HEK293T (cell line): ENCODE measurements at regions not wholly inside any gene's neighbourhood (a gene's known extent, or its start where the extent isn't known, plus 50 kb on each side); places are given as distances from the start of the nearest gene placed in this dataset.

Source experiments
- CTCF ChIA-PET: fragments of 350-600 bp; formaldehyde crosslinking; extraction: SDS; loops from one replicate; lab custom pipeline; 2021; ENCODE audit warnings: antibody characterized with exemption, inconsistent platforms; lab: Yijun Ruan, JAX
- POLR2A ChIA-PET: fragments of 350-600 bp; formaldehyde crosslinking; extraction: SDS; loops from one replicate; lab custom pipeline; 2020; ENCODE audit warnings: antibody characterized with exemption, inconsistent platforms; lab: Yijun Ruan, JAX
- DNase-seq: peaks from one replicate; pipeline ENCODE4 v3.0.0; 2012; ENCODE audit warnings: mixed read lengths; ENCODE audit errors: extremely low spot score
- ARNT ChIP-seq: fragments of 450-650 bp; IDR thresholded peaks from 2 replicates; pipeline ENCODE4 v1.6.1; 2017; ENCODE audit warnings: mild to moderate bottlenecking
- BHLHE40 ChIP-seq: fragments of 450-650 bp; IDR thresholded peaks from 2 replicates; pipeline ENCODE4 v1.6.1; 2016; ENCODE audit warnings: mild to moderate bottlenecking, moderate library complexity, borderline replicate concordance
- CTBP1 ChIP-seq: fragments of 450-650 bp; IDR thresholded peaks from 2 replicates; pipeline ENCODE4 v1.6.1; 2016; ENCODE audit warnings: borderline replicate concordance
- ELF4 ChIP-seq: fragments of 450-650 bp; IDR thresholded peaks from 2 replicates; pipeline ENCODE4 v1.6.1; 2017; ENCODE audit warnings: antibody characterized with exemption
- FOXA1 ChIP-seq: fragments of 450-650 bp; IDR thresholded peaks from 2 replicates; pipeline ENCODE4 v1.6.1; 2016; ENCODE audit warnings: mild to moderate bottlenecking
- FOXK2 ChIP-seq: fragments of 450-650 bp; IDR thresholded peaks from 2 replicates; pipeline ENCODE4 v1.6.1; 2016; ENCODE audit warnings: mild to moderate bottlenecking
- FOXM1 ChIP-seq: fragments of 450-650 bp; IDR thresholded peaks from 2 replicates; pipeline ENCODE4 v1.6.1; 2017; ENCODE audit warnings: mild to moderate bottlenecking, borderline replicate concordance
- HDGF ChIP-seq: fragments of 450-650 bp; IDR thresholded peaks from 2 replicates; pipeline ENCODE4 v1.6.1; 2017; ENCODE audit warnings: antibody characterized with exemption, borderline replicate concordance
- L3MBTL2 ChIP-seq: fragments of 450-650 bp; conservative IDR thresholded peaks from 2 replicates; pipeline ENCODE4 v1.6.1; 2016; ENCODE audit warnings: mild to moderate bottlenecking
- LEF1 ChIP-seq: fragments of 450-650 bp; IDR thresholded peaks from 2 replicates; pipeline ENCODE4 v1.6.1; 2017; ENCODE audit warnings: mild to moderate bottlenecking, borderline replicate concordance
- NFRKB ChIP-seq: fragments of 450-650 bp; IDR thresholded peaks from 2 replicates; pipeline ENCODE4 v1.6.1; 2016; ENCODE audit warnings: mild to moderate bottlenecking, moderate library complexity
- SP1 ChIP-seq: fragments of 450-650 bp; IDR thresholded peaks from 2 replicates; pipeline ENCODE4 v1.6.1; 2017
- SUZ12 ChIP-seq: fragments of 450-650 bp; IDR thresholded peaks from 2 replicates; pipeline ENCODE4 v1.6.1; 2016; ENCODE audit warnings: mild to moderate bottlenecking
- TARDBP ChIP-seq: fragments of 450-650 bp; IDR thresholded peaks from 2 replicates; pipeline ENCODE4 v1.6.1; 2016
- ZNF384 ChIP-seq: fragments of 450-650 bp; IDR thresholded peaks from 2 replicates; pipeline ENCODE4 v1.6.1; 2016
- TF ChIP-seq, protein P1 (sequence below): fragments of 450-650 bp; IDR thresholded peaks from 2 replicates; pipeline ENCODE4 v1.6.1; 2016

DNA sequence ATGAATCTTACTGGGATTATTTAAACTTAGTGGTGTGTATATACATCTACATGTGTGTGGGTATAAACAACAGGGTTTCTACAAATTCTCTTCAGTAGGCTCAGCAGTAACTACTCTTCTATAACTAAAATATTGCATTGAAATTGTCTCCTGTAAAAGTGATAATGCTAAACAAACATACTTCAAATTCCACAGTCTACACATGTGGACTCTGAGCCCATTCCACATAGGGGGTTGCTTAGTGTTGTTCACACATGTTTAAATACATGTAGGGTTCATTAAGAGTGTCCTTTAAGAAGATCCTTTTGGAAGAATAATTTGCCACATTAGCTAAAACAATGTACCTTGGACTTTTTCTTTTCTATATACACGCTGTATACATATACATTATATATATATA, 152.8 kb upstream of the VRK2 start:
- ChIA-PET CTCF (no interaction called here), POLR2A (no interaction called here)
- TF ChIP-seq SP1 (no peak), TARDBP (no peak), SUZ12 (no peak), FOXA1 (no peak)
- DNase-seq, result no peak

DNA sequence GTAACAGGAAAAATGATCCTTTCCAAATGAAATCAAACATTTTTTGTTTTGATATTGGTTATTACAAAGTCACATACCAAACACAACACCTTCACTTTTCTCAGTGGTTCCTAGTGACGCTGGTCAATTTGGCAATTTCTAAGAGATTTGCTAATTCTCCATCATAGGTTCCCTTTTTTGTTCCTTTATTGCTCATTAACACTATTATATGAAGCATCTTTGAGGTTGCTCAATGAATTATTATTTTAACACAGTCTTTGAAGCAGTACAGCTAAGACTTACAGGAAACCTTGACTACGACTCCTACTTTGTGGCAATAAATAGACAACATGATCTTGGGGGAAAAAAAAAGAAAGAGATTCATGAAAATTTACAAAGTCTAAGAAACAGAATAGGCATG, 152.2 kb upstream of the VRK2 start:
- ChIA-PET CTCF (no interaction called here), POLR2A (no interaction called here)
- no peak for DNase-seq
- TF ChIP-seq NFRKB (no peak), SUZ12 (no peak), FOXA1 (no peak), BHLHE40 (no peak)

DNA sequence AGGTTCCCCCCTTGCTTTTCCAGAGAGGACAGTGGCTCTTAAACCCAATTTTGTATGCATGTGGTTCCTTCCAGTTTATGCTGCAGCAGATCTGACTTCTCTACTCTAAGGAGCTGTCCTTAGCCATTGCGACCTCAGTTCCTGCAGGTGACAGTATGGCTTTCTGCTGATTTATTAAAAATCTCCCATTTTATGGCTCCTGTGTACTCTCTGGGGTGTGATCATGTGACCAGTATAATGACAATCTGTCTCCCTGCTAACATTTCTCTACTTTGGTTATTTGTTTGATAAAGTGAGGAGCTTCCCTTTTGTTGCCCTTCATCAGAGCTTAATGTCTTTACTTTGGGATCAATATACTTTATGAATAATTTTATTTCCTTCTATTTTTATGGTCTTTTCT, 148.7 kb upstream of the VRK2 start:
- DNase-seq, result no peak
- ChIA-PET CTCF (no interaction called here), POLR2A (no interaction called here)
- TF ChIP-seq FOXK2, result no peak
- TF ChIP-seq, protein P1, sequence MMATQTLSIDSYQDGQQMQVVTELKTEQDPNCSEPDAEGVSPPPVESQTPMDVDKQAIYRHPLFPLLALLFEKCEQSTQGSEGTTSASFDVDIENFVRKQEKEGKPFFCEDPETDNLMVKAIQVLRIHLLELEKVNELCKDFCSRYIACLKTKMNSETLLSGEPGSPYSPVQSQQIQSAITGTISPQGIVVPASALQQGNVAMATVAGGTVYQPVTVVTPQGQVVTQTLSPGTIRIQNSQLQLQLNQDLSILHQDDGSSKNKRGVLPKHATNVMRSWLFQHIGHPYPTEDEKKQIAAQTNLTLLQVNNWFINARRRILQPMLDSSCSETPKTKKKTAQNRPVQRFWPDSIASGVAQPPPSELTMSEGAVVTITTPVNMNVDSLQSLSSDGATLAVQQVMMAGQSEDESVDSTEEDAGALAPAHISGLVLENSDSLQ, result no peak
- no peak for TF ChIP-seq FOXA1
- TF ChIP-seq ARNT, result no peak
- TF ChIP-seq SP1, result no peak
- TF ChIP-seq HDGF, result no peak
- TF ChIP-seq BHLHE40, result no peak

DNA sequence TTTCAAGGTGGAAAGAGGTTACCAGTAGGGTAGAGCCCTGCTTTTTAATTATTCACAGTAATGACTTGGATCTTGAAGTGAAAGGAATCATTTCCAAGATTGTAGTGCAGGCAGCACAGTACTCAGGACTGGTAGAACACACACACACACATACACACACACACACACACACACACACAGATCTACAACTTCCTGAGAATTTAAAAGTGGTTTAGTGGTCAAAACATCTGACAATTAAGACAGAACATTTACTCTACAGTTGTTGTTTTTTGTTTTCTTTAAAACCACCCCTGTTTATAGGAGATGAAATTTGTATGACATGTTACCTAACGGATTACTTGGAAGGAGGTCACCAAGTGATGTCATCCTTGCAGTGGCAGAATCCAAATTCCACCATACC, 146.7 kb upstream of the VRK2 start:
- ChIA-PET POLR2A (no interaction called here), CTCF (no interaction called here)
- no peak for DNase-seq
- TF ChIP-seq L3MBTL2, result no peak
- no peak for TF ChIP-seq SP1
- TF ChIP-seq NFRKB, result no peak
- TF ChIP-seq HDGF, result no peak
- no peak for TF ChIP-seq ZNF384
- no peak for TF ChIP-seq ELF4
- no peak for TF ChIP-seq ARNT

DNA sequence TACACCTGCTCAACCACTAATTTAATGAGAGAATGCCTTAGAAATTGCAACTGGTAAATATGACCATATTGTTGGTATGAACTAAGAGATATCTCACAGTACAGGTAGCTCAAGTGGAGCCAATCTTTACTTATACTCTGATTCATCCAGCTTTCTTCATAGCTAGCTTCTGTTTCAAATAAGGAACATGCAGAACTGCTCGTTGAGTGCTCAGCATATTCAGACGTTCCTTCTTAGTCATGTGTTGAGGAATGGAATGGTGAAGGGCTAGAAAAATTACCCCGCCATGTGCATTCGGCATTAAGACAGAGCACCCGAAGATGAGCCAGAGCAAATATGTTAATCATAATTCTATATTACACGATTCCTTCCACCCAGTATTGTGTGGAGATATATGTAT, 144.0 kb upstream of the VRK2 start:
- DNase-seq, result no peak
- TF ChIP-seq FOXA1 (no peak), HDGF (no peak), FOXM1 (no peak), NFRKB (no peak), BHLHE40 (no peak), ARNT (no peak), FOXK2 (no peak), ZNF384 (no peak), L3MBTL2 (no peak), CTBP1 (no peak), ELF4 (no peak), LEF1 (no peak), TARDBP (no peak), SP1 (no peak), SUZ12 (no peak)
- TF ChIP-seq, protein P1, result no peak
- POLR2A ChIA-PET, result no interaction called here
- CTCF ChIA-PET, result interaction anchor here (1.3 kb wide), 1 partner anchor 338 kb away, joined by 4 read pairs; the partner anchor contains the start of gene FANCL

DNA sequence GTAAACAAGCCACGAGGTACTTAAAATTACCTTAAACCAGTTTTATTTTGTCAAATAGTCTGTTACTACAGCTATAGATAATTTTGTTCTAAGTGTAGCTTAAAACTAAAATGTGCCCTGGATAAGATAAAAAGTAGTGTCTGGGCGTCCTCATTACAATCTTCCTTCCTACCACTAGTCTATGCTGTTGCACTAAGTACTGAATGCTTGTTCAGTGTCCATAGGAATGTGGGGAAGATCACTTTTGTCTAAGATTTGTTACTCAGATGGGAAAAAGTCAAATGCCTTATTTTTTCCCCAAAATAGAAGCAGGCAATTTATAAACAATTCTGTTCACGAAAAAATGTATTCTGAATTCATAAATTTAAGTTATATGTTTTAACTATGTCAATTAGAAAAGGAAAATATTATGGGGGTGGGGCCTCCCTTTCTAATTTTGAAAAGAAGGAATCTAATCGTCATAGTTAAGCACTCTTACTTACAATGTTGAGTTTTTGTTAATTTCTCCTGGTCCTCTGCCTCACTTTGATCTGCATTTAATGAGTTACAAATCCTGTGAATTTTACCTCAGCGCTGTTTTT, 140.4 kb upstream of the VRK2 start:
- POLR2A ChIA-PET, result no interaction called here
- peak; percentile 50 for DNase-seq
- CTCF ChIA-PET, result interaction anchor here (0.5 to 0.8 kb wide), 5 partner anchors 10 to 542 kb away, joined by 3 to 6 read pairs (median 4); no protein-coding TSS in a partner anchor

More for the DNA sequence above, 140.4 kb upstream of the VRK2 start:
- no peak for TF ChIP-seq HDGF
- no peak for TF ChIP-seq ARNT
- TF ChIP-seq L3MBTL2, result no peak
- no peak for TF ChIP-seq TARDBP
- TF ChIP-seq FOXA1, result no peak
- no peak for TF ChIP-seq SP1
- TF ChIP-seq, protein P1, result no peak
- no peak for TF ChIP-seq CTBP1
- TF ChIP-seq BHLHE40, result no peak
- no peak for TF ChIP-seq LEF1
- TF ChIP-seq NFRKB, result no peak
- no peak for TF ChIP-seq FOXM1
- no peak for TF ChIP-seq SUZ12
- TF ChIP-seq ELF4, result no peak
- no peak for TF ChIP-seq FOXK2
- TF ChIP-seq ZNF384, result no peak
